ENCODE measurements at regions not wholly inside any gene's neighbourhood (a gene's known extent, or its start where the extent isn't known, plus 50 kb on each side); places are given as distances from the start of the nearest gene placed in this dataset.

DNA sequence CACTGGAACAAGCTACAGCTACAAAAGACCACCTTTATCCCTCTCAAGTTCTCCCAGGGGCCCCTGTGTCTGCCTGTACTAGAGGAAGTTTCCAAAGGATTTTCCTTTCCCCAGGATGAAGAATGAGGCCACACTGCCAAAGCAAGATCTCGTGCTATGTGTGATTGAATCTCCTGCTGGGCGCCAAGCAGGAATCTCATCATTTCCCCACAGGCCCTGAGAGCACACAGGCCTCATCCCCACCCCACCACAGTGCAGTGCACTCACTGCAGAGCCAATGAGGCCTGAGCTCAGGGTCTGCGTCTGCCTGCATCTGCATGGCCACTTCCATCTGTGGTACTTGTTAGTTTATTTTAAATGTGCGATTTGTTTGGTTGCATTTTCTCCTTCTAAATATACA, 387.4 kb upstream of the ASIC2 start:
- TF ChIP-seq, protein P1, sequence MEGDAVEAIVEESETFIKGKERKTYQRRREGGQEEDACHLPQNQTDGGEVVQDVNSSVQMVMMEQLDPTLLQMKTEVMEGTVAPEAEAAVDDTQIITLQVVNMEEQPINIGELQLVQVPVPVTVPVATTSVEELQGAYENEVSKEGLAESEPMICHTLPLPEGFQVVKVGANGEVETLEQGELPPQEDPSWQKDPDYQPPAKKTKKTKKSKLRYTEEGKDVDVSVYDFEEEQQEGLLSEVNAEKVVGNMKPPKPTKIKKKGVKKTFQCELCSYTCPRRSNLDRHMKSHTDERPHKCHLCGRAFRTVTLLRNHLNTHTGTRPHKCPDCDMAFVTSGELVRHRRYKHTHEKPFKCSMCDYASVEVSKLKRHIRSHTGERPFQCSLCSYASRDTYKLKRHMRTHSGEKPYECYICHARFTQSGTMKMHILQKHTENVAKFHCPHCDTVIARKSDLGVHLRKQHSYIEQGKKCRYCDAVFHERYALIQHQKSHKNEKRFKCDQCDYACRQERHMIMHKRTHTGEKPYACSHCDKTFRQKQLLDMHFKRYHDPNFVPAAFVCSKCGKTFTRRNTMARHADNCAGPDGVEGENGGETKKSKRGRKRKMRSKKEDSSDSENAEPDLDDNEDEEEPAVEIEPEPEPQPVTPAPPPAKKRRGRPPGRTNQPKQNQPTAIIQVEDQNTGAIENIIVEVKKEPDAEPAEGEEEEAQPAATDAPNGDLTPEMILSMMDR (conservative IDR thresholded peaks at IDR 0.05; ENCODE audit: low read length): no peak
- TF ChIP-seq EZH2phosphoT487 (IDR thresholded peaks at IDR 0.05; ENCODE audit: borderline replicate concordance): no peak

Measured in Loucy (cell line).